NT2/D1 (cell line): ENCODE measurements at regions not wholly inside any gene's neighbourhood (a gene's known extent, or its start where the extent isn't known, plus 50 kb on each side); places are given as distances from the start of the nearest gene placed in this dataset.

Experiments
- DNase-seq: peaks from one replicate; pipeline ENCODE4 v3.0.0-alpha.2; 2011; ENCODE audit warnings: low read depth, low spot score
- H3K27me3 ChIP-seq: 2 replicates; pipeline ENCODE4 v1.6.0; 2011; ENCODE audit warnings: mild to moderate bottlenecking; ENCODE audit not compliant: insufficient read length, insufficient read depth
- H3K36me3 ChIP-seq: 2 replicates; pipeline ENCODE4 v1.6.1; 2011; ENCODE audit warnings: mild to moderate bottlenecking, low read length, mixed read lengths; ENCODE audit not compliant: insufficient read depth, insufficient read length
- H3K4me1 ChIP-seq: 2 replicates; pipeline ENCODE4 v1.5.1; 2011; ENCODE audit not compliant: insufficient read depth, insufficient read length
- H3K4me3 ChIP-seq: 2 replicates; pipeline ENCODE4 v1.5.1; 2011; ENCODE audit warnings: low read depth; ENCODE audit not compliant: insufficient read length
- H3K9ac ChIP-seq: 2 replicates; pipeline ENCODE4 v1.6.0; 2011; ENCODE audit warnings: low read depth; ENCODE audit not compliant: insufficient read length
- H3K9me3 ChIP-seq: 2 replicates; pipeline ENCODE4 v1.5.1; 2011; ENCODE audit warnings: mild to moderate bottlenecking, low read length; ENCODE audit not compliant: insufficient read depth
- SUZ12 ChIP-seq: IDR thresholded peaks from 2 replicates; pipeline ENCODE4 v1.6.1; 2011; ENCODE audit not compliant: insufficient read length, insufficient read depth; ENCODE audit errors: extremely low read depth
- YY1 ChIP-seq: IDR thresholded peaks from 2 replicates; pipeline ENCODE4 v1.6.1; 2011; ENCODE audit not compliant: insufficient read length, insufficient read depth
- ZNF274 ChIP-seq: IDR thresholded peaks from 2 replicates; pipeline ENCODE4 v1.6.1; 2011; ENCODE audit warnings: mild to moderate bottlenecking, low read depth, low read length

DNA sequence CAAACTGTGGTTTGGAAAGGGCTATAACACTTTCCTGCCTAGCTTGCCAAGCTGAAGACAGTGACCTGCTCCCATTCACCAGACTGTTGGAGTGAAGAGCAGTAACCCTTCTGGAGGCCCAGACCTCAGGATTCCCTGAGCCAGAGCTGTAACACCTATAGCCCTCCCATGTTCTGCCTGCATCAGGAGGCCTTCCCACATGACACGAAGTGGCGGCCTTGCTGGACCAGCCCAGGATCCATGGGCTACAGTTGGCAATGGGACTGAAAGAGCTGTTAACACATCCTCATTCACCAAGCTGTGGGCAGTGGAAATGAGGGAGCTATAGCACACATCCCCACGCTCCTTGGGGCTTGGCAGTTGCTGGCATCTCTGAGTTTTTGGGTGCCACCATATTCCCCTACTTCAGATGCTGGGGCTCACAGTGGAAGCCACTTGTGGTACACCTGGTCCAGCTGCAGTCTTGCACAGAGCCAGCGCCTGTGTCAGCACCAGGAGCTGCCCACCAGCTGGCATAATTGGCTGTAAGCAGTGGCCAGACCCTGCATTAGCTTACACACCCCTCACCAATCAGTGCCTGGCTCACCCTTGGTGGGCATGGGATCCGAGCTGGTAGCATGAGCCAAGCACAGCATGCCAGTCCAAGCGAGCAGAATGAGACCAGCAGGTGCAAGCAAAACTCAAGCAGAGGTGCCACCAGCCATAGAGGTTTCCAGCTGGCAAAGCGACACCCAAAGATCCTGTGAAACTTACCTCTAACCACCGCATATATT, 1029.3 kb downstream of the TECRL start:
- H3K9ac ChIP-seq, result no peak overlapping the region
- no peaks in the 10 kb centered on the region for H3K36me3 ChIP-seq
- no peak for TF ChIP-seq YY1
- no peak for TF ChIP-seq SUZ12
- no peak for TF ChIP-seq ZNF274

DNA sequence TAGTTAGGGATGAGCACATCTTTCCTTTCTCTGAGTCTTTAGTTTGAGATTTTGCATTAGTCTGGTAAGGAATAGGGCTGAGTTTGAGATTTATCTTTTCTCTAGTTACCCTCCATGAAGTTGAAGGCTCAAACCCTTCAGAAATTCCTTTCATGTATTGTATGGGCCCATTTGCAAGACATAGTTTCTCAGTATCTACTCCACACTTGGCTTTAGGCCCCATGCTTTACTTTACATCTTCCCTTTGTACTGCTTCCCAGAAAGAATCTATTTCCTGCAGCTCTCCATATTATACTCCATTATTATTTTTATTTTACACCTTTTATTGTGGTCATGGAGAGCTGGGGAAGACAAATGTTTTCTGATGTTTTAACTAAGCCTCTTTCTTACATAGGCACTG, 1038.2 kb downstream of the TECRL start:
- Histone ChIP-seq H3K4me1 (no peaks in the 10 kb centered on the region), H3K27me3 (no peaks in the 10 kb centered on the region), H3K9ac (no peak overlapping the region), H3K9me3 (no peaks in the 10 kb centered on the region), H3K36me3 (no peaks in the 10 kb centered on the region), H3K4me3 (no peak overlapping the region)
- no peak for DNase-seq
- TF ChIP-seq ZNF274, result no peak
- TF ChIP-seq SUZ12, result no peak
- no peak for TF ChIP-seq YY1

More for the DNA sequence above, 1029.3 kb downstream of the TECRL start:
- DNase-seq, result no peak
- H3K4me3 ChIP-seq, result no peak overlapping the region
- no peaks in the 10 kb centered on the region for H3K27me3 ChIP-seq
- H3K9me3 ChIP-seq, result no peaks in the 10 kb centered on the region
- H3K4me1 ChIP-seq, result no peaks in the 10 kb centered on the region

DNA sequence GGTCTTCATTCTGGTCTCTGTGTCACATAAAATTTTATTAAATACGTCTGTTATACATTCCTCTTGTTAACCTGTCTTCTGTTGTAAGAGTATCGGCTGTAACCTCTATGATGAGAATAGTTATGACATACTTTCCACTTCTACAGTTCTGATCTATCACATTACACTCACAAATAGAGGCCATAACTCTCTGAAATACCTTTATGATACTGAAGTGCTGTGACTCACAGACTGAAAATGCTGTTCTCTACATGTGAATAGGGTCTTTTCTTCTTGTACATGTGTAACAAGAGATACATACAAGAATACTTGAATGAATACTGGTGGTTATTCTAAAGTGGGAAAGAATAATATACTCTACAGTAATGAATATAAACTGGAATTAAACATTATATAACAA, 1047.6 kb downstream of the TECRL start:
- H3K4me3 ChIP-seq, result no peak overlapping the region
- no peaks in the 10 kb centered on the region for H3K27me3 ChIP-seq
- no peaks in the 10 kb centered on the region for H3K9me3 ChIP-seq
- no peaks in the 10 kb centered on the region for H3K36me3 ChIP-seq
- H3K9ac ChIP-seq, result no peak overlapping the region
- H3K4me1 ChIP-seq, result no peaks in the 10 kb centered on the region
- DNase-seq, result no peak
- TF ChIP-seq SUZ12 (no peak), YY1 (no peak), ZNF274 (no peak)

DNA sequence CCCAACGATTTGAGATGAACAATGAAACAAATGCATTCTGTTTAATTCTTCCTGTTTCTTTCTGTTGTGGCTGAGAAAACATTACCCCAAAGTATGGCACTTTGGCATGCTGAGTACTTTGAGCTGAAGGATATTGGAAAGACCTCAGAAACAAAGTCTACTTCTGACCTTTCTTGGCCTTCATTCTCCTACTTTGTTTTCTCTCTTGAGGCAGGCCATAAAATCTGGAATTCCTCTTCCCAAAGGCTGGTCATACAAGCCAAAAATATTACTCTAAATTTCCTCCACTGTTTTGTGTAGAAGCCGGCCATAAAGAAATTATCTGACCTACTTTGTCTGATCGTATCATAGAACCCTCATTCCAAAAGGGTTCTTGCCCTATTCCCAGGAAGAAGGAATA, 1048.2 kb downstream of the TECRL start:
- Histone ChIP-seq H3K4me3 (no peak overlapping the region), H3K9me3 (no peaks in the 10 kb centered on the region), H3K9ac (no peak overlapping the region), H3K36me3 (no peaks in the 10 kb centered on the region), H3K4me1 (no peaks in the 10 kb centered on the region), H3K27me3 (no peaks in the 10 kb centered on the region)
- DNase-seq, result no peak
- no peak for TF ChIP-seq ZNF274
- no peak for TF ChIP-seq SUZ12
- no peak for TF ChIP-seq YY1

DNA sequence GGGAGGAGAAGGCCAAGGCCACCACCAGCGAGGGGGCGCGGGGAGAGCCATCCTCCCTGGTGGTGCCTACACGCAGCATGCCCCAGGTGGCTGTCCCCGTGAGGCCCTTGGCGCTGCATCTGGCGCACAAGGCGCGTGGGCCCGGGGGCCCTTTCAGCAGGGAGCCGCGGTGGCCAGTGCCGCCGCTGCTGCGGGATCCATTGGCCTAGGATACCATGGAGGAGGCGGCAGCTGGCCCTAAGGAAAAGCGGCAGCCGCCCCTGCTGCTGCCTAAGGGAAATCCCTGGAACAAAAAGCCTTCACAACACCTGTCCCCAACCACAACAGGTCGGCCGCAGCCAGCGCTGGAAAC, 1059.6 kb downstream of the TECRL start:
- Histone ChIP-seq H3K27me3 (no peaks in the 10 kb centered on the region), H3K4me3 (no peak overlapping the region), H3K4me1 (no peaks in the 10 kb centered on the region), H3K9ac (no peak overlapping the region), H3K9me3 (0 out of 2 replicates have a peak, but pooled peaks cover 5% of the 10 kb centered on the region), H3K36me3 (no peaks in the 10 kb centered on the region)
- TF ChIP-seq SUZ12, result no peak
- DNase-seq, result no peak

DNA sequence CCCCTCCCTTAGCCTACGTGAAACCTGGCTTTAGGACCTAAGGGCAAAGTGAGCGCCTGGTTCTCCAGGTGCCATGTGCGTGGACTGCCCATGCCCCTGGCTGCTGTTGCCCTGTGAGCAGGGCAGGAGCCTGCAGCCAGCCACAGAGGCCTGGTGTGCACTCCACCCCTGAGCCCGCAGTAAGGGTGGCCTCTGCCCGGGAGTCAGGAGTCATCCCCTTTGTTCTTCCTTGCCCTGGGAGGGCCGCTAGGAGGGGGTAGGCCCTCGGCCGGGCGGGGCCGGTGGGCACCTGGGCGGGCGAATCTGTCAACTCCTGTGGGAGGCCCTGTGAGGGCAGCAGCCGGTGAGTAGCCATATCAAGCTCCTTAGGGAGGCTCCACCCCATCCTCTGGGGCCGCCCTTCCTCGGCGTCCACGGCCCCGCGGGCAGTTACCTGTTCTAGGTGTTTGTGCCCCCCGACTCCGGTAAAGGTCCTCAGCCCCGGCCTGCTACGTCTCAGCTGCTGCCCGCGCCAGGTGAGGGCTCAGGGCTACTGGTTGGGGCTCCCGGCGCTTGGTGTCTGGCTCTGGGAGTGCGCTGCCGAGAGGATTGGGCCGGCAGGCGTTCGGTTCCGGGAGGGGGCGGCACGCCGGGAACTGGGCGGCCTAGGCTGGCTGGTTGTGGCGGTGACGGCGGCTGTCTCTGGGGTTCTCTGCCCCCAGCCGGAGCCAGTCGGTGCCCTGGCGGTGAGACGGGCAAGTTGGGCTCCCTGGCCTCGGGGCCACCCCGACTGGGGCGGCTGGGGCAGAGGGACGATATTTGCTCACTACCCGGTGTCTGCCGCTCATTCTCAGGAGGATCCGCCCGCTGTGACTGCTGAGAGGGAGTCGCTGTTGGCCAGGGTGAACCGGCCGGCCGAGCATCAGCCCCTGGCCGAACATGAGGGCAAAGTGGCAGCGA, 1060.2 kb downstream of the TECRL start:
- no peaks in the 10 kb centered on the region for H3K4me1 ChIP-seq
- TF ChIP-seq SUZ12, result no peak
- TF ChIP-seq ZNF274, result no peak
- no peak for TF ChIP-seq YY1

DNA sequence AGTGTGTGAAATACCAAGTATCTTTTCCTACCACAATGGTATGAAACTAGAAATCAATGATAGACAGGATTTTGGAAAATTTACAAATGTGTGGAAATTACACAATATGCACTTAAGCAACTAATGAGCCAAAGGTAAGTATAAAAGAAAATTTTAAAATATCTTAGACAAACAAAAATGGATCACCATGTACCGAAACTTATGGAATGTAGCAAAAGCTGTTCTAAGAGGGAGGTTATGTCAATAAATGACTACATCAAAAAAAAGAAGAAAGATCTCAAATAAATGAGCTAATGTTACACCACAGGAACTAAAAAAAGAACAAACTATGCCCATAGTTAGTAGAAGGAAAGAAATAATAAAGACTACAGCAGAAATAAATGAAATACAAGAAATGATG, 1084.1 kb downstream of the TECRL start:
- Histone ChIP-seq H3K36me3 (no peaks in the 10 kb centered on the region), H3K27me3 (no peaks in the 10 kb centered on the region), H3K9me3 (no peaks in the 10 kb centered on the region; the same call in 1 of the 2 replicates), H3K9ac (no peak overlapping the region), H3K4me1 (no peaks in the 10 kb centered on the region), H3K4me3 (no peak overlapping the region)
- TF ChIP-seq ZNF274 (no peak), YY1 (no peak)
- DNase-seq, result no peak

More for the DNA sequence above, 1060.2 kb downstream of the TECRL start:
- Histone ChIP-seq H3K36me3 (no peaks in the 10 kb centered on the region), H3K27me3 (no peaks in the 10 kb centered on the region), H3K9ac (no peak overlapping the region), H3K9me3 (0 out of 2 replicates have a peak, but pooled peaks cover 5% of the 10 kb centered on the region), H3K4me3 (no peak overlapping the region)
- DNase-seq, result no peak
